LNCAP (cell line): ENCODE measurements at regions not wholly inside any gene's neighbourhood (a gene's known extent, or its start where the extent isn't known, plus 50 kb on each side); places are given as distances from the start of the nearest gene placed in this dataset.

Source experiments
- CTCF ChIP-seq: fragments of 450-650 bp; IDR thresholded peaks from 2 replicates; pipeline ENCODE4 v1.5.1; 2017; ENCODE audit warnings: mild to moderate bottlenecking

- no peak for TF ChIP-seq CTCF
Measured at GRCh38 chr6:139925894-139926641, 551.6 kb upstream of the CITED2 start.

GRCh38 chr6:139923964-139924475 is 549.6 kb upstream of the CITED2 start:
- no peak for TF ChIP-seq CTCF

- no peak for TF ChIP-seq CTCF
Measured at GRCh38 chr6:139922236-139922635, 547.8 kb upstream of the CITED2 start.

GRCh38 chr6:139920776-139921100 is 546.3 kb upstream of the CITED2 start:
- no peak for TF ChIP-seq CTCF

GRCh38 chr6:139920027-139920775 is 545.8 kb upstream of the CITED2 start:
- no peak for TF ChIP-seq CTCF

GRCh38 chr6:139919107-139920026 is 544.9 kb upstream of the CITED2 start:
- no peak for TF ChIP-seq CTCF

GRCh38 chr6:139917951-139918630 is 543.6 kb upstream of the CITED2 start:
- no peak for TF ChIP-seq CTCF
